ENCODE measurements at regions not wholly inside any gene's neighbourhood (a gene's known extent, or its start where the extent isn't known, plus 50 kb on each side); places are given as distances from the start of the nearest gene placed in this dataset.
A peak's percentile ranks its signal among the peaks of the same experiment; 100 is the strongest.

GRCh38 chr5:38670066-38670465, 113.6 kb upstream of the LIFR start:
- Histone ChIP-seq H3K36me3 (ENCODE audit: control insufficient read depth, insufficient read depth, low read length) (no peaks in the 10 kb centered on the region), H3K4me3 (ENCODE audit: low read depth, low read length) (no peak overlapping the region), H3K27me3 (ENCODE audit: control insufficient read depth, insufficient read depth, low read length) (peaks cover 5% of the 10 kb centered on the region)
- CTCF ChIA-PET: interaction anchor here (1.0 to 6.6 kb wide), 4 partner anchors 10 to 228 kb away, joined by 3 to 41 read pairs (median 5); no protein-coding TSS in a partner anchor
- no peak for DNase-seq (ENCODE audit: low read depth)
- POLR2A ChIA-PET: no interaction called here
- TF ChIP-seq CTCF (IDR thresholded peaks at IDR 0.05; ENCODE audit: insufficient read depth, low read depth, low read length): no peak

- no peaks in the 10 kb centered on the region for H3K36me3 ChIP-seq (ENCODE audit: control insufficient read depth, insufficient read depth, low read length)
- H3K4me3 ChIP-seq (ENCODE audit: low read depth, low read length): no peak overlapping the region
- no peak for TF ChIP-seq CTCF (IDR thresholded peaks at IDR 0.05; ENCODE audit: insufficient read depth, low read depth, low read length)
- peaks cover 4% of the 10 kb centered on the region for H3K27me3 ChIP-seq (ENCODE audit: control insufficient read depth, insufficient read depth, low read length)
- DNase-seq (ENCODE audit: low read depth): peak; percentile 40
- ChIA-PET CTCF (interaction anchor here (1.2 to 6.6 kb wide), 2 partner anchors 18 to 229 kb away, joined by 4 to 41 read pairs; no protein-coding TSS in a partner anchor), POLR2A (no interaction called here)
Measured at GRCh38 chr5:38670878-38671277, 114.4 kb upstream of the LIFR start.

- Histone ChIP-seq H3K4me3 (ENCODE audit: low read depth, low read length) (no peak overlapping the region), H3K27me3 (ENCODE audit: control insufficient read depth, insufficient read depth, low read length) (peaks cover 4% of the 10 kb centered on the region), H3K36me3 (ENCODE audit: control insufficient read depth, insufficient read depth, low read length) (no peaks in the 10 kb centered on the region)
- POLR2A ChIA-PET: no interaction called here
- no peak for DNase-seq (ENCODE audit: low read depth)
- CTCF ChIA-PET: interaction anchor here (0.7 to 2.6 kb wide), 3 partner anchors 11 to 231 kb away, joined by 3 to 7 read pairs (median 4); no protein-coding TSS in a partner anchor
- TF ChIP-seq CTCF (IDR thresholded peaks at IDR 0.05; ENCODE audit: insufficient read depth, low read depth, low read length): no peak
Measured at GRCh38 chr5:38672059-38672788, 115.8 kb upstream of the LIFR start.

- POLR2A ChIA-PET: no interaction called here
- no peak for DNase-seq (ENCODE audit: low read depth)
- no peak overlapping the region for H3K4me3 ChIP-seq (ENCODE audit: low read depth, low read length)
- peaks cover 2% of the 10 kb centered on the region; the same call in 1 of the 2 replicates for H3K27me3 ChIP-seq (ENCODE audit: control insufficient read depth, insufficient read depth, low read length)
- H3K36me3 ChIP-seq (ENCODE audit: control insufficient read depth, insufficient read depth, low read length): no peaks in the 10 kb centered on the region
- peak; percentile 16; the same call in 1 of the 2 replicates for TF ChIP-seq CTCF (IDR thresholded peaks at IDR 0.05; ENCODE audit: insufficient read depth, low read depth, low read length)
- CTCF ChIA-PET: interaction anchor here (1.2 to 2.6 kb wide), 2 partner anchors 20 to 232 kb away, joined by 3 to 7 read pairs; no protein-coding TSS in a partner anchor
Measured at GRCh38 chr5:38673671-38674071, 117.2 kb upstream of the LIFR start.

- Histone ChIP-seq H3K27me3 (ENCODE audit: control insufficient read depth, insufficient read depth, low read length) (peaks cover 2% of the 10 kb centered on the region; the same call in 1 of the 2 replicates), H3K4me3 (ENCODE audit: low read depth, low read length) (no peak overlapping the region), H3K36me3 (ENCODE audit: control insufficient read depth, insufficient read depth, low read length) (no peaks in the 10 kb centered on the region)
- ChIA-PET POLR2A (no interaction called here), CTCF (interaction anchor here (0.6 kb wide), 1 partner anchor 144 kb away, joined by 3 read pairs; no protein-coding TSS in a partner anchor)
- no peak for TF ChIP-seq CTCF (IDR thresholded peaks at IDR 0.05; ENCODE audit: insufficient read depth, low read depth, low read length)
- DNase-seq (ENCODE audit: low read depth): no peak
Measured at GRCh38 chr5:38675443-38675842, 119.0 kb upstream of the LIFR start.

Data from BJ (cell line).